HG03520 (cell line): ENCODE measurements at regions not wholly inside any gene's neighbourhood (a gene's known extent, or its start where the extent isn't known, plus 50 kb on each side); places are given as distances from the start of the nearest gene placed in this dataset.
"Not testable (repeated sequence)": the region's sequence is repeated elsewhere in the genome, so short reads cannot be mapped to it uniquely, and the experiment has no call there.

Experiments used
- ATAC-seq: cut with Tn5 transposase; IDR thresholded peaks from one replicate; pipeline ENCODE4 v1.9.1; 2021; ENCODE audit warnings: mild to moderate bottlenecking, moderate library complexity; ENCODE audit not compliant: unreplicated experiment

DNA sequence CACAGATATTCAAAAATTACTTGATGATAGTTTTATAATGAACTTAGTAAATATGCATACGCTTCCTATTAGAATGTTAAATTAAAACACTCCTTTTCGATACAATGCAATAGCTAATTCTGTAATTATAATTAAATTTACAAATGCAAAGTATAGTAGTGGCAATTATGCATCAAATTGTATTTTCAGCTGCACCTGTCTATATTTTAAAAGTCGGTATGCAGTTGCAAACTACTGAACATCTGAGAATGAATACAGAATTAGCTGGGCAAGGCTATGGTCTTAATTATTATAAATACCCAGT, 110.4 kb upstream of the ARHGAP42 start:
- ATAC-seq, result no peak

DNA sequence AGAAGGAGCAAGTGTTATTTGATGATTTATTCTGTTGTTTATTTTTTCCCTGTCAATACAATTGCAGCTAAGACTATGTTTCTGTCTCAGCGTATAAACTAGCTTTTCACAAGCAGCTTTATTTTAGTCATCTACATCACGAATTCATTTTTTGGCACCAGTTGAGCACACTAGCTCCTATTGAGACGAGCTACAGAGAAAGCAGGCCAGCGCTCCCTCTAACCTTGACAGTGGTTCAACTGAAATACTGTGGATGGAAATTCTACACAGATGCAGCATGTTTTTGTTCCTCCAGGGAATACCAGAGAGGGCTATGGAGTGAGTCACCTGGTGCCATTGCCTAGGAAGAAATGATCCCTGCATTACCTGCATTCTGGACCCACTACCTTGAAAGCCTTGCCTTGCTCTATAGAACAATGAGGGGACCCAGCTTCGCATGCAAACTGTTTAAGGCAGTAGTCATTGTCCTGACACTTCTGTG, 108.2 kb upstream of the ARHGAP42 start:
- ATAC-seq, result no peak

DNA sequence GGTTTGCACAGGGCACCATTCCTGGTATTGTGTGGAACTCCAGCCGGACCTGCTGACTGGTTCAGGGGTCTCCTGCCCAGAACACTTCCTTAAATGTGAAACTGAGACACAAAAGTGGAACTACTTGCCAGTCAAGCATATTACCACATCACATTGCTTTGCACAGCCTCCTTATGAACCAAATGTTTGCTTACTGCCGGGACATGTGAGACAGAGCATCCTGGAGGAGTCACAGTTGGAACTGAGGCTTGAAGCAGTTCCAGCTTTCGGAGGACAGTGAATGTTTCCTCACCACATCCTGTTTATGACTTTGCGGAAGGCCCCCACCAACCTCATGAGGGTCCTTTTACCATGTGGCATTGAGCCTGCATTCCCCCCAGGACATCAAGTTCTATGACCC, 105.8 kb upstream of the ARHGAP42 start:
- no peak for ATAC-seq

DNA sequence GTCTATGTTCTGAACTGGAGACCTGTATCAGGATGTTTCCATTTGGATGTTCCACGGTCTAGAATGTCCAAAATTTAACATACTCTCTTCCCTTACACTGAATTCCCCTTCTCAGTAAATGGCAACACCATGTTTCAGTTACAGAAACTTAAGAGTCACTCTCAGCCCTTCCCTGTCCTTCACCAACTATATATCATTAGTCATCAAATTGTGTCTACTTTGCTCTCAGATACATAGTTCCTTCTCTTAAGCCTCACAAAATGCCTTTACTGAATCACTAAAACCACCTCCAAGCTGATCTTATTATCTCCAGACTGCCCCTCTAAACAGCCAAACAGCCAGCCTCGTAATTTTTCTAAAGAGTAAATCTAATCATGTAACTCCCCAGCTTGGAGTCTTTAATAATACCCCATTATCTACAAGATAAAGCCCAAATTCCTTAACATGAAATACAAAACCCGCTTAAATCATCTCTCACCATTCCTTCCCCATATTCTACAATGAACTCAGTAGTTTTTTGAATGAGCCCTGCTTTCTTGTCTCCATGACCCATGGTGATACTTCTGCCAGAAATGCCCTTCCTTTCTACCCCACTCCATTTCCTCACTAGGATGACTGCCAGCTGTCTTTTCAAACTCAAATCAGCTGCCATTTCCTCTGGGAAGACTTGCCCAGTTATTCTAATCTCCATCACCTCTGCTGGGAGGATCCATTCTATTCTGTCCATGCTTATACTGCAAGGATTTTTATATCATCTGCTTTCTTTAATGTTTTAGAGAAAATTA, 102.7 kb upstream of the ARHGAP42 start:
- no peak for ATAC-seq

DNA sequence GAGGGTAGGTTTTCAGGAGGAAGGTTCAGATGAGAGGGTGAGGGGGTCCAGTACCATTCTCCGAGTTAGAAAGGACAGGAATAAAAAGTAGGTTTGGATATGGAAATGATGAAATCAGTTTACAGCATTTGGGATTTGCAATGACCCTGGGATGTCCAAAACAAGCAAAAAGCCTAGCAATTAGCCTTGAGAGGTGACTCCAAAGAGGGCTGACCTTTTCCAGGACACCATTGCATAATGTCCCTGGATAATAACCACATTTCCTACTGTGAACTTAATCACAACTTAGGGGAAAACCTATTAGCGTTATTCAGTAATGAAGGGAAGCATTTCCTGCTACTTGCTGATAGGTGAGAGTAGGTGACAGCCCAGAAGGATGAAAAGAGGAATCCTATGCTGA, 101.4 kb upstream of the ARHGAP42 start:
- ATAC-seq, result no peak

DNA sequence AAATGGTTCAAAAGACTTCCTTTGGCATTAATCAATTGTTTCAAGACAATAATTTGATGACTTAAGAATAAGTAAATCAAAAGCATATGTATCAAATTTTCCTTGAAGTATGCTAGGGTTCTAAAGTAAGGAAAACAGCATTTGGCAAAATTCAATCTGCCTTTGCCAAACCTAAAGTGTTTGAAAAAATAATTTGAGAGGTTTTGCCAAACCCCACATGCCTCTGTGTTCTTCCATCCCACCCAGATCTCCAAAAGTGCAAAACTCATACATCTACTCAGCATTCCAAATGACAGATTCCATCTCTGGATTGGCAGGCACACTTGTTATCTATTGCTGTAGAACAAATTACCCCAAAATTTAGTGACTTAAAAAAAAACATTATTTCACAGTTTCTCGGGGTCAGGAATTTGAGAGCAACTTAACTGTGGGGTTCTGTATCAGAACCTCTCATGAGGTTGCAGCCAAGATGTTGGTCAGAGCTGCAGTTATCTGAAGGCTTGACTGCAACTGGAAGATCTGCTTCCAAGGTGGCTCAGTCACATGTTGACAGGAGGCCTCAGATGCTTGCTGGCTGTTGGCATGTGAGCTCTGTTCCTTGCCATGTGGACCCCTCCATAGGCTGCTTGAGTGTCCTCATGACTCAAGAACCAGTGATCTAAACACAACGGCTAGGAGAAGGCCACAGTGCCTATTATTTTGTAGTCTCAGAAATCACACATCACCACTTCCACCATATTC, 100.6 kb upstream of the ARHGAP42 start:
- ATAC-seq, result no peak

DNA sequence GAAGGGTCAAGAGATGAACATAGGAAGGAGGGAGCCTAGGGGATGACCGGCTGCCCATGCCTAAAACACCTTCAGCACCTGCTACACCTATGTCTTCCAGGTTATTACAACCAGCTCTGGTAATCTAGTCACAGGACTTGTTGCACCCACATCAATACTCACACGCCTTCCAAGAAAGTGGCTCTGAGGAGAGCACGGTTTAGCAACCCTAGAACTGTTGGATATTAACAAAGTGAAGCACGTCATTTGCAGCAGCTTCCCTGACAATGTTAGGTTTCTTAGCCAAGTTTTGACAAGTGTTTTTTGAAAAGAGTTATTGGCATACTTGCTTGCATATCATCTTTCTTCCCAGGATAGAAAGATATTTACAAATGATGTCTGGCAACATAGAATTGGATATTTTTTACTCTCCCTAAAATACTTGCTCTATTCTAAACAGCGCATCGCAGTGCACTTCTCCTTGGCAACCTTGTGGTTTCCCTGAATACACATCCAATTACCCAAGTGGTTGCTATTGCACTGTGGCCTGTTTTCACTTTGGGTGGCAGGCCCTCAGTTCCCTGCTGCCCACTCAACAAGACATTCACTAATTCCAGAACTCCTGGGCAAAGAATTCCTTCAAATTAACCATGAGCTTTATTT, 94.3 kb upstream of the ARHGAP42 start:
- ATAC-seq, result no peak

DNA sequence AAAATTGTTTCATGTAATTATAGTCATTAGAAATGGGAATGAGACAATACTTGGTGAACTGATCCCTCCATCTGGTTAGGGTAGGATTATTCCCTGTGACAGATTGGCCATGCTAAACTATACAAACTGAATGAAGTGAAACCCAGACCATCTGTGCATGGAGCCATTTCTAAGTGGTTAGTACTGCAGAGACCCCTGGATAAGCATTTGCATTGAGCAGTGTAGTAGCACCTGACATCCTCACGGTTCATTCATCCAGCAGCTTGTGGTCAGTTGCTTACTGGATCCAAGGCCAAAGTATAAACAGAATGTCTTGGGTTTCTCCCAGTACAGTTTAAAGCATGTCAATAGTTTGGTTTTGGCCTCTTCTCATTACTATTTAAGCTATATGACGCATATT, 93.8 kb upstream of the ARHGAP42 start:
- ATAC-seq, result no peak

DNA sequence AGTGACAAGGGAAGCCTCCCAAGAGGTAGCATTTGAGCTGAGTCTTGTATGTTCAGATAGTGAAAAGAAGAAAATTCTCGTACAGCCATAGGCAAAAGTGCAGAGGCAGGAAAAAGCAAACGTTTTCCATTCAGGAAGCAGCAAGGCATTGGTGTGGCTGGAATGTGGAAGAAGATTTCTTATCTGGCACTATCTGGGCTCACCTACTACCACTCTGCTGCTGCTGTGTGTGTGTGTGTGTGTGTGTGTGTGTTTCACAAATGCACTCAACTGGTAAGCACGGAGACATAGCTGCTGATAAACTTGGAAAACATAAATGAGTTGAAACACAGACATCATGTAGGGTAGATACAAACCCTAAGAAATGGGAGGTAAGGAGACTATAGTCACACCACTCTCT, 92.8 kb upstream of the ARHGAP42 start:
- no peak for ATAC-seq

DNA sequence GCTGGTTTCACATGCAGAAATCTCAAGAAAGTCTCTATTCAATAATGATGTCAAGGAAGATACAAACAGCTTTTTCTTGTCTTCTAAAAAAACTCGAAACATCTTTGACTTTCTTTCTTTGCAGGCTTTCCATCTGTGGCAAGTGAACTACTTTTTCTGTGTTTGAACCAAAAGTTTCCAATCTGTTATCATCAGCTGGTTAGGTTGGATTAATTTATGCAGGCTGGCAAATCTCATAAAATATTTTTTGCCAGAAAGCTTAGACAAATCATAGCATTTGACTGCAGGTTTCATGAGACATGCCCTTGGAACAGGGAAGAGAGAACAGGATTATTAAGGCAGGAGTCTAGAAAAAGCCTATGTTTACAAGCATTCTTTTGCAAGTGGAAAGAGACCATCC, 86.1 kb upstream of the ARHGAP42 start:
- ATAC-seq, result no peak

DNA sequence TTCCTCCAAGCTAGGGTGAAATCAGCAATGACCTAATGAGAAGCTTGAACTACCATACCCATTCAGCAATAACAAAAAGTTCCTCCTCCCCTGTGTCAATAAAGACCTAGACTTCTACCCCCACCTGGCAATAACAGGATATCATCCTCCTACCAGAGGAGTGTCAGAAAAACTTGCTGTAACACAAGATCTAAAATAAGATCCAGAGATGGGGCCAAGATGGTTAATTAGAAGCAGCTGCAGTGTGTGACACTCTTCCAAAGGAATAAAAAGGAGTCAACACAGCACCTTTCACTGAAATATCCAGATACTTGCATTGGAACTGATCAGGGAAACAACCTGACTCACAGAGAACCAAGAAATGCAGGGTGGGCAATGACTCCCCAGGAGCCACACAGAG, 84.4 kb upstream of the ARHGAP42 start:
- ATAC-seq, result no peak

DNA sequence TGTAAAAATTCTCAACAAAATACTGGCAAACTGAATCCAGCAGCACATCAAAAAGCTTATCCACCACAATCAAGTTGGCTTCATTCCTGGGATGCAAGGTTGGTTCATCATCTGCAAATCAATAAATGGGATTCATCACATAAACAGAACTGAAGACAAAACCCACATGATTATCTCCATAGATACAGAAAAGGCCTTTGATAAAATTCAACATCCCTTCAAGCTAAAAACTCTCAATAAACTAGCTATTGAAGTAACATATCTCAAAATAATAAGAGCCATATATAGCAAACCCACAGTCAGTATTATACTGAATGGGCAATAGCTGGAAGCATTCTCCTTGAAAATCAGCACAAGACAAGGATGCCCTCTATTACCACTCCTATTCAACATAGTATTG, 79.3 kb upstream of the ARHGAP42 start:
- ATAC-seq, result not testable (repeated sequence)

DNA sequence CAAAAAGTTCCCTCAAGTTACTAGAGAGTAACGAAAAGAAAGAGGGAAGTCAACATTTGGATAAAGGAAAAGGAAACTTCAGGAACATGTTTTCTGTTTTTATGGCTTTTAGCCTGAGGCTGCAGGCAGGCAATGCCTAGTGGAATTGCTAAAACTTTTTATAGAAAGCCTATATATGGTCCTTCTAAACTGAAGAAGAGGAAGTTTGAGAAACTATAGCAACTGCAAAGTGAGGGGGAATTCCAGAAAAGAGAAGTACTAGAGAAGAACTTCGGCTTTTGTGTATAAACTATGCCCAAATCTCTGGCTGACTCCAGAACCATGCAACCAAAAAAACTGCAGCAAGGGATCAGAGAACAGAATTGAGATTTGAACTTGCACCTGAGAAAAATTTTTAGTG, 74.3 kb upstream of the ARHGAP42 start:
- ATAC-seq, result no peak

DNA sequence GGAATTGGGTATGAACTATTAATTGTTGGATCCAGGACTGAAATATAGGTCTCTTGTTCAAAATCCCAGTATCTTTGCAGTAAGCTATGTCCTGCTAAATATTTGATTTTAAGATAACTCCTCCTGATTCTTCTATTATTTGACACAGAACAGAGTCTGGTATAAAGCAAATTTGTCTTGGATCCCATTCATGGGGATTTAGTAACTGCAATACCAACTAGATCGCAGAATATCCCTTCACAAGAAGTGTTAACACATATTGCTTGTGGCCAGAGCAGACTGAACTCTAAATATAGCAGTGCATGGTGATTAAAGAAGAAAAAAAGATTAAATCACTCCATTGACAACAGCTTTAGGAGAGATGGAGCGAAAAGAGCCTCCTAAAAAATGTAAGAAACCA, 68.2 kb upstream of the ARHGAP42 start:
- ATAC-seq, result no peak

DNA sequence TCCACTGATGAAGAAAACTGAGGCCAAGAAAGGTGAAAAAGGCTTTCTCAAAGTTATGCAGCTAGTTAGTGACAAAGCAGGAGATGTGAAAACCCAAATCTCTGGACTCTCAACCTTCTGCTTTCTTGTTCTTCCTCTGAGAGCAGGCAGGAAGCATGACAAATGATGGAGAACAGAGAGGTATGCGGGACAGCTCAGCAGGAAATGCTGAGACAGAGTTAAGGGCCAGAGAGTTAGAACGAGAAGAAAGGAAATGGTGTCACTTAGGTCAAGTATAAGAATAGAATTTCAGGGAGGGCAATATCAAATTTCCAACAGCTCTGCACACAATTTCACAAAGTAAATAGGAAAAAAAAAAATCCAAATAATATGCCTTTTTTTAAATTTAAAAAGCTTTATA, 67.6 kb upstream of the ARHGAP42 start:
- ATAC-seq, result no peak

DNA sequence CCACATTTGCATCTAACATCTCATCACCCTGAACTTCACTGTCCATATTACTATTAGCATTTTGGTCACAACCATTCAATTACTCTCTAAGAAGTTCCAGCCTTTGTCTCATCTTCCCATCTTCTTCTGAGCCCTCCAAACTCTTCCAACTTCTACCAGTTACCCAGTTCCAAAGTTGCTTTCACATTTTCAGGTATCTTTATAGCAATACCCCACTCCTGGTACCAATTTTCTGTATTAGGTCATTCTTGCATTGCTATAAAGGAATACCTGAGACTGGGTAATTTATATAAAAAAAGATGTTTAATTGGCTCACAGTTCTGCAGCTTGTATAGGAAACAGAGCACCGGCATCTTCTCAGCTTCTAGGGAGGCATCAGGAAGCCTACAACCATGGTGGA, 64.7 kb upstream of the ARHGAP42 start:
- ATAC-seq, result no peak

DNA sequence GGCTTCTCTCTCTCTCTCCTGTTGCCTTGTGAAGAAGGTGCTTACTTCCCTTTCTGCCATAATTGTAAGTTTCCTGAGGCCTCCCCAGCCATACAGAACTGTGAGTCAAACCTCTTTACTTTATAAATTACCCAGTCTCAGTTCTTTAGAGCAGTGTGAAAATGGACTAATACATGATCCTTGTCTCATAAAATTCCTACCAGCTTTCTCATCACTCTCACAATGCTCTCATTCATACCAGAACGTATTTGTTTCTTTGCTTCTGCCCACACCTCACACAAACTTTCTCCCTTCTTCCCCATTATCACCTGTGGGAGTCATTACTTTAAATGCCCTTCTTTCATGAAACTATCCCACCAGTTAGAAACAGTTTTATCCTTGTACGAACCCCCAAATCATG, 62.7 kb upstream of the ARHGAP42 start:
- no peak for ATAC-seq

DNA sequence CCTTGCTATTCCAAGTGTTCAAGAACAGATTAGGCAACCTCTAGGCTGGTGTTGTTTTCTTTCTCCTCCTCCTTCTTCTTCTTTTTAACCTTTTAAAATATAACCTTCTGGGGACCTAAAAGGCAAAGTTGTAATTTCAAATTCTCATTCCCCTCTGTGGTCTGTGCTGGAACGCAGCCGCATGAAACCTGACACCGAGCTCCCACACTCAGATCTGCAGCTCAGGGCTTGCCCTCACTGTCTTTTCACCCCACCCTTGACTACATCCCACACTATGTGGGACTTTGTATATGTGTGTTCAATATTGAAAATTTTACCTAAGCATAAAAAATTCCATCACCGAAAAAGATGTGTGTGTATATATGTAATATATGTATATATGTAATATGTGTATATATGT, 62.0 kb upstream of the ARHGAP42 start:
- ATAC-seq, result no peak

DNA sequence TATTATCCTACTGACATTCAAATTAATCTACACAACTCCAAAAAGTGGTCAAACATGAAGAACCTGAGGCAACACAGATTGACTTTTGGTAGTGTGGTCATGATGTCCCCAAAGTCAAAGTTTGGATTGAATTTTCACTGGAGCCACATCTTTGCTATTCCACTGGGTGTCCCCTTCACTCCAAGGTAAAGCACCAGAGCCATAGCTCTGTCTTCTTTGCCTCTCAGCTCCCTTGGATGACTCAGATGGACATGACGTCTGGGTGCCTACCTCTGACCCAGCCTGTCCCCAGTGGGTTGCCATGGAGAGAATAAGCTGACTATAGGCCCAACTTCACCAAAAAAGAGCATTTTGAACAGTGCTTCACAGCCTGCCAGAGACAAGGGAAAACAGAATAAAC, 57.4 kb upstream of the ARHGAP42 start:
- ATAC-seq, result no peak

DNA sequence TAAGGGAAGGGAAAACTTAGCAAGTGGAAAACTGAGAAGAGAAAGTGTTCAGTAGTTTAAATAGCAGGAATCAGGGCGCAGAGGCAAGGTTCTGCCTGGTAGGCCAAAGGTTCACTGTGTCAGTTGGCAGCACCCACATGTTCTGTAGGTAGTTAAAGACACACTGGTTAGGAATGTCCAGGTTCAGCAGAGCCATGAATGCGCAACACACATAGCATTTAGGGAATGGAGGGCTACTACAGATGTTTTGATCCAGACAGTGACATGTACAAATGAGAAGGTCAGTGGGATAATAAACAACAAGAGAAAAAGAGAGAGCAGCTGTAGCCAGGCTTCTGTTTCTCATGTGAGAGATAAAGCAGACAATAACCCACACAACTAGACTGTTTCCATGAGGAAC, 56.2 kb upstream of the ARHGAP42 start:
- ATAC-seq, result no peak

DNA sequence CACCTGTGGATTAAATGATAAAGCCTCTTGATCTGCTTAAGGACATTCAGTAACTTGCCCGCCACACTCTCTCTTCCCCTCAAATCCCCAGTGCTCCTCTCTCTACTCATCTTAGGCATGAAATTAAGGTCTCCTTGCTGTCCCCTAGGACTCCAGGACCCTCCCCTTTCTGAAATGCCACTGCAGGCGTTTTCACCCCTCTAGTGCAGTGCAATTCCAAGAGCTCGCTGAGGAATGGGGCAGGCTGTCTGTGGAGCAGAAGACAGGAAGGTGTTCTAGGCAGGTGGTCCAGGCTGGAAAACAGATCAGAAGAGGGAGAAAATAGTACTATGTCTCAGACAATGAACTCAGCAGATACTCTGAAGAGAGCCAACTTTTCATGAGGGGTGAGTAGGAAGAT, 55.8 kb upstream of the ARHGAP42 start:
- no peak for ATAC-seq

DNA sequence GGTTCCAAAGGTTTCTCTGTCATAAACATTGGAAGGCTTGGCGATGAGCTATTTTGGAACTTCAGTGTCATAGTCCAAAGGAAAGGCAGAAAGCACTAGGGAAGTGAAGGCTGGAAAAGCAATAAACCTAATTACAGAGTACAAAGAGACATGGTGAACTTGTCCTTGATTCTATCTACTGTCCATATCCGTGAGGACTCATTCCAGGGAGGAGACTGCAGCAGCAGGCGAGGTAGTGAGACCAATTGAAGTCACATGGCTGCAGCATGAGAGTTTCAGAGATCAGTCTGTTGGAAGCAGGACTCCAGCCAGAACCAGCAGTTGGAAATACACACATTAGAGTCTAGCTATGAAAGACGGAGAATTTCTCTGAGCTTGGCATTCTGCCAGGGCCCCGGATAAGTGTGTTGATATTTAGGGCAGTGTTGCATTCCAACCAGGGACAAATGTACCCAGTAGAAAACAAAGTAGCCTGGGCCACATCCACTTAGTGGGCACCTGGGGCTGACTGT, 54.1 kb upstream of the ARHGAP42 start:
- no peak for ATAC-seq
